IMR-90 (cell line): ENCODE measurements at regions not wholly inside any gene's neighbourhood (a gene's known extent, or its start where the extent isn't known, plus 50 kb on each side); places are given as distances from the start of the nearest gene placed in this dataset.

Source experiments
- ATAC-seq: fragments of 200-7000 bp; cut with Tn5 transposase; 2 replicates; pipeline ENCODE4 v1.9.1; 2020; ENCODE audit warnings: low read depth, mild to moderate bottlenecking, moderate library complexity
- BruUV-seq: library from RNA; stranded (reverse); fragments of 400-500 nt; replicated peaks from 2 replicates; lab custom pipeline; 2021; lab: Mats Ljungman, UMichigan
- CTCF ChIA-PET: fragments of 300-600 bp; formaldehyde crosslinking; extraction: SDS; loops from one replicate; lab custom pipeline; 2021; ENCODE audit warnings: antibody characterized with exemption; lab: Yijun Ruan, JAX
- POLR2A ChIA-PET: fragments of 300-600 bp; sonication (Branson Sonifier 250); formaldehyde crosslinking; loops from one replicate; lab custom pipeline; 2022; ENCODE audit warnings: antibody characterized with exemption; ENCODE audit not compliant: unreplicated experiment; lab: Charles Lee
- DNase-seq: peaks from one replicate; pipeline ENCODE4 v3.0.0; 2013
- H2AFZ ChIP-seq: replicated peaks from 2 replicates; pipeline ENCODE3; 2013; ENCODE audit warnings: low read length, mild to moderate bottlenecking; ENCODE audit not compliant: poor library complexity
- H2AK5ac ChIP-seq: 2 replicates; pipeline ENCODE4 v1.6.1; 2013; ENCODE audit warnings: low read depth, low read length, inconsistent platforms
- H2AK9ac ChIP-seq: replicated peaks from 2 replicates; pipeline ENCODE3; 2013; ENCODE audit warnings: mild to moderate bottlenecking, low read depth, low read length, moderate library complexity; ENCODE audit not compliant: poor library complexity
- H2BK120ac ChIP-seq: 2 replicates; pipeline ENCODE4 v1.6.1; 2013; ENCODE audit warnings: low read depth, low read length, inconsistent platforms
- H2BK15ac ChIP-seq: 3 replicates; pipeline ENCODE4 v1.6.1; 2013; ENCODE audit warnings: low read depth, low read length, inconsistent platforms
- H2BK20ac ChIP-seq: 2 replicates; pipeline ENCODE4 v1.6.1; 2013; ENCODE audit warnings: low read depth, mild to moderate bottlenecking, inconsistent platforms, low read length, moderate library complexity
- H2BK5ac ChIP-seq: 2 replicates; pipeline ENCODE4 v1.6.1; 2013; ENCODE audit warnings: mild to moderate bottlenecking, low read depth, low read length, inconsistent platforms; ENCODE audit not compliant: poor library complexity, severe bottlenecking
- H3K14ac ChIP-seq: replicated peaks from 2 replicates; pipeline ENCODE4 v1.6.1; 2013; ENCODE audit warnings: low read depth, low read length, inconsistent platforms
- H3K18ac ChIP-seq: 2 replicates; pipeline ENCODE4 v1.6.1; 2013; ENCODE audit warnings: low read depth, low read length, control low read depth
- H3K23ac ChIP-seq: 2 replicates; pipeline ENCODE4 v1.6.1; 2013; ENCODE audit warnings: low read depth, low read length, inconsistent platforms
- H3K27ac ChIP-seq: 2 replicates; pipeline ENCODE4 v1.5.1; 2013; ENCODE audit warnings: mild to moderate bottlenecking, control low read depth, low read length; ENCODE audit not compliant: insufficient read depth
- H3K27me3 ChIP-seq: 2 replicates; pipeline ENCODE4 v1.6.1; 2013; ENCODE audit warnings: low read length; ENCODE audit not compliant: control insufficient read depth, insufficient read depth
- H3K36me3 ChIP-seq: 2 replicates; pipeline ENCODE4 v1.6.1; 2013; ENCODE audit warnings: low read length, mixed read lengths; ENCODE audit not compliant: control insufficient read depth, insufficient read depth
- H3K4ac ChIP-seq: 2 replicates; pipeline ENCODE4 v1.6.1; 2013; ENCODE audit warnings: low read depth, low read length, inconsistent platforms
- H3K4me1 ChIP-seq: 2 replicates; pipeline ENCODE4 v1.6.1; 2013; ENCODE audit warnings: low read length, mixed read lengths; ENCODE audit not compliant: control insufficient read depth, insufficient read depth
- H3K4me2 ChIP-seq: 2 replicates; pipeline ENCODE4 v1.6.1; 2013; ENCODE audit warnings: low read depth, mild to moderate bottlenecking, control low read depth, low read length, moderate library complexity
- H3K4me3 ChIP-seq: 2 replicates; pipeline ENCODE4 v1.5.1; 2013; ENCODE audit warnings: low read depth, mild to moderate bottlenecking, control low read depth, low read length, moderate library complexity; ENCODE audit not compliant: insufficient read depth
- H3K56ac ChIP-seq: 2 replicates; pipeline ENCODE4 v1.6.1; 2013; ENCODE audit warnings: low read length, inconsistent platforms; ENCODE audit not compliant: insufficient read depth; ENCODE audit errors: extremely low read depth
- H3K79me1 ChIP-seq, 2 experiments: 2 replicates each; pipeline ENCODE4 v1.6.1; 2013; ENCODE audit warnings: low read length in 2 of 2, inconsistent platforms in 1 of 2, low read depth in 1 of 2
- H3K9ac ChIP-seq: 2 replicates; pipeline ENCODE4 v1.6.1; 2013; ENCODE audit warnings: low read depth, low read length, control low read depth
- H3K9me1 ChIP-seq: 2 replicates; pipeline ENCODE4 v1.6.1; 2013; ENCODE audit warnings: low read length, inconsistent platforms; ENCODE audit not compliant: insufficient read depth
- H3K9me3 ChIP-seq: 2 replicates; pipeline ENCODE4 v1.6.1; 2013; ENCODE audit warnings: low read length; ENCODE audit not compliant: control insufficient read depth, insufficient read depth
- H4K20me1 ChIP-seq: 2 replicates; pipeline ENCODE4 v1.6.1; 2013; ENCODE audit warnings: low read length, inconsistent platforms; ENCODE audit not compliant: insufficient read depth
- H4K5ac ChIP-seq: 2 replicates; pipeline ENCODE4 v1.6.1; 2013; ENCODE audit warnings: mild to moderate bottlenecking, low read depth, low read length, control low read depth
- H4K8ac ChIP-seq, 2 experiments: 2 replicates each; pipeline ENCODE4 v1.6.1; 2013; ENCODE audit warnings: low read depth in 2 of 2, low read length in 2 of 2, control low read depth in 1 of 2, inconsistent platforms in 1 of 2
- H4K91ac ChIP-seq: 2 replicates; pipeline ENCODE4 v1.6.1; 2013; ENCODE audit warnings: low read depth, low read length, inconsistent platforms; ENCODE audit not compliant: insufficient read depth
- BHLHE40 ChIP-seq: fragments of 150-350 bp; IDR thresholded peaks from 2 replicates; pipeline ENCODE4 v1.6.1; 2016; ENCODE audit warnings: mild to moderate bottlenecking, low read depth, low read length
- CTCF ChIP-seq: conservative IDR thresholded peaks from 2 replicates; pipeline ENCODE4 v1.5.1; 2012; ENCODE audit warnings: mild to moderate bottlenecking, low read depth, low read length, improper control_type of control experiment
- MAFK ChIP-seq: IDR thresholded peaks from 2 replicates; pipeline ENCODE4 v1.6.1; 2012; ENCODE audit warnings: low read depth, low read length, improper control_type of control experiment
- MXI1 ChIP-seq: IDR thresholded peaks from 2 replicates; pipeline ENCODE4 v1.6.1; 2012; ENCODE audit warnings: low read depth, mild to moderate bottlenecking, low read length, moderate library complexity, borderline replicate concordance
- POLR2A ChIP-seq: IDR thresholded peaks from 2 replicates; pipeline ENCODE4 v1.6.1; 2012; ENCODE audit warnings: mild to moderate bottlenecking, low read depth, low read length
- RAD21 ChIP-seq: IDR thresholded peaks from 2 replicates; pipeline ENCODE4 v1.6.1; 2012; ENCODE audit warnings: low read length, improper control_type of control experiment
- RCOR1 ChIP-seq: IDR thresholded peaks from 2 replicates; pipeline ENCODE4 v1.6.1; 2012; ENCODE audit warnings: mild to moderate bottlenecking, low read length, improper control_type of control experiment; ENCODE audit not compliant: insufficient replicate concordance
- RFX5 ChIP-seq: IDR thresholded peaks from 2 replicates; pipeline ENCODE4 v1.8.0; 2012; ENCODE audit warnings: low read depth, mild to moderate bottlenecking, low read length, moderate library complexity
- SMC3 ChIP-seq: fragments of 150-350 bp; IDR thresholded peaks from 2 replicates; pipeline ENCODE4 v1.6.1; 2016; ENCODE audit warnings: low read depth, mild to moderate bottlenecking, antibody characterized with exemption, low read length, moderate library complexity
- USF2 ChIP-seq: fragments of 150-350 bp; IDR thresholded peaks from 2 replicates; pipeline ENCODE4 v1.6.1; 2017; ENCODE audit warnings: mild to moderate bottlenecking, antibody characterized with exemption, low read length, low read depth
- WGBS, 2 experiments: methylation state at CpG; one replicate each; pipeline versions ENCODE4 v1.1.5 to v1.1.7; 2013; ENCODE audit warnings: missing lambda C conversion rate in 2 of 2; ENCODE audit not compliant: insufficient read length in 1 of 2; ENCODE audit errors: extremely low coverage in 2 of 2; 5-methylcytosine and 5-hydroxymethylcytosine counted together
- dilution Hi-C: fragments of 300-500 bp; cut with HindIII; formaldehyde crosslinking; loops from one replicate; pipeline ENCODE4 v1.14.3; 2018; ENCODE audit warnings: low sequenced_read_pairs; ENCODE audit not compliant: unreplicated experiment
- in situ Hi-C: fragments of 300-500 bp; cut with MboI; formaldehyde crosslinking; loops from 3 replicates; pipeline ENCODE4 v1.14.3; 2019; ENCODE audit warnings: low sequenced_read_pairs, inconsistent platforms, mixed read lengths
- intact Hi-C: fragments of 100-400 bp; cut with micrococcal nuclease; formaldehyde crosslinking; loops from 2 replicates; pipeline ENCODE4 v1.10.0; 2022

GRCh38 chr16:52932321-52932720, 120.4 kb downstream of the CHD9NB start:
- Histone ChIP-seq H2BK20ac (no peak overlapping the region), H3K4me1 (no peaks in the 10 kb centered on the region), H3K4ac (no peak overlapping the region), H3K79me1 (no peaks in the 10 kb centered on the region), H4K20me1 (no peaks in the 10 kb centered on the region), H3K9ac (no peak overlapping the region), H4K8ac (no peak overlapping the region), H3K9me1 (no peaks in the 10 kb centered on the region), H2BK120ac (no peak overlapping the region), H3K4me2 (no peak overlapping the region), H2AFZ (no peak overlapping the region), H3K14ac (no peak overlapping the region), H4K5ac (no peak overlapping the region), H3K27me3 (no peaks in the 10 kb centered on the region), H2AK5ac (no peak overlapping the region), H3K36me3 (no peaks in the 10 kb centered on the region), H4K91ac (no peak overlapping the region), H2AK9ac (no peak overlapping the region), H3K27ac (no peak overlapping the region), H3K23ac (no peak overlapping the region), H2BK15ac (no peak overlapping the region), H3K18ac (no peak overlapping the region), H2BK5ac (no peak overlapping the region), H3K9me3 (no peaks in the 10 kb centered on the region; the same call in 1 of the 2 replicates), H3K56ac (no peak overlapping the region), H3K4me3 (no peak overlapping the region)
- no TSS peak for BruUV-seq
- dilution Hi-C loops, result no loop called here
- TF ChIP-seq MAFK, result no peak
- no peak for TF ChIP-seq RCOR1
- TF ChIP-seq BHLHE40, result no peak
- TF ChIP-seq POLR2A, result no peak
- no peak for TF ChIP-seq RAD21
- TF ChIP-seq SMC3, result no peak
- TF ChIP-seq CTCF, result no peak
- TF ChIP-seq MXI1, result no peak
- no peak for TF ChIP-seq USF2
- TF ChIP-seq RFX5, result no peak
- intact Hi-C loops, result no loop called here
- DNase-seq, result no peak
- no peak for ATAC-seq
- no CpG with 5 or more reads among the region's 2 CpGs for WGBS, 2 experiments
- CTCF ChIA-PET, result no interaction called here
- in situ Hi-C loops, result no loop called here
- POLR2A ChIA-PET, result no interaction called here
